NCI-H2107 (cell line): ENCODE measurements at regions not wholly inside any gene's neighbourhood (a gene's known extent, or its start where the extent isn't known, plus 50 kb on each side); places are given as distances from the start of the nearest gene placed in this dataset.
"Not testable (repeated sequence)": the region's sequence is repeated elsewhere in the genome, so short reads cannot be mapped to it uniquely, and the experiment has no call there.

ENCODE experiments used
- DNase-seq: peaks from one replicate; lab custom pipeline; 2025; lab: John Stamatoyannopoulos, UW

DNA sequence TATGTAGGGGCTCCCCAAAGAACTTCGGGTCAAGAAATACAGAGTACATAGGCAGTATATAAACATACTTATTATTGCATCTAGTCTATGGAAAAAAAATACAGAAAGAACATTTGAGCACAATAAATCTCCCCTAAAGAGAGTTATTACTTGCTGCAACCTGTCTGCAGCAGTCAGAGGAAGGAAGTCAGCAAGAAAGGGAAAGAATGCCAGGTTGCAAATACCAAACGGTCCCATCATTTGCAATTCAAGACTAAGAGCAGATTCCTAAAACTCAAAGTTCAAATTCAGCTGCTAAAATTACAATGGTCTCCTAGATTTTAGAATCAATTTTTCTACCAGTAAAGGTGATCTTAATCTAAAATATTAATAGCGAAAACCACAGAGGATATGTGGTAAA is 236.2 kb upstream of the NUDT6 start:
- no peak for DNase-seq

GRCh38 chr4:123159479-123159878 is 237.1 kb upstream of the NUDT6 start:
- no peak for DNase-seq

DNA sequence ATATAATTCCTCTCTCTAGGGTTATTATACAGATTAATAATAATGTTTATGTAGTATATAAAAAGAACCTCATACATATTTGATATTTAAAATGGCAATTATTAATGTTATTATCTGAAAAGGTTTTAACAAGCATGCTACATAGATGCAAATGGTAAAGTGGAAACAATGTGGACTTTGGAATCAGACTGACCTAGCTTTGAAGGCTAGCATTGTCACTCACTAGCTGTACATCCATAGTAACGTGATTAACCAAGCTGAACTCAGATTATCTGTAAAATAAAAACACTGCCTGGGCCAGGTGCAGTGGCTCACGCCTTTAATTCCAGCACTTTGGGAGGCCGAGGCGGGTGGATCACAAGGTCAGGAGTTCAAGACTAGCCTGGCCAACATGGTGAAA is 233.7 kb upstream of the SPRY1 start:
- no peak for DNase-seq

GRCh38 chr4:123163501-123163900 is 233.1 kb upstream of the SPRY1 start:
- DNase-seq, result no peak

GRCh38 chr4:123166023-123166422 is 230.6 kb upstream of the SPRY1 start:
- no peak for DNase-seq

DNA sequence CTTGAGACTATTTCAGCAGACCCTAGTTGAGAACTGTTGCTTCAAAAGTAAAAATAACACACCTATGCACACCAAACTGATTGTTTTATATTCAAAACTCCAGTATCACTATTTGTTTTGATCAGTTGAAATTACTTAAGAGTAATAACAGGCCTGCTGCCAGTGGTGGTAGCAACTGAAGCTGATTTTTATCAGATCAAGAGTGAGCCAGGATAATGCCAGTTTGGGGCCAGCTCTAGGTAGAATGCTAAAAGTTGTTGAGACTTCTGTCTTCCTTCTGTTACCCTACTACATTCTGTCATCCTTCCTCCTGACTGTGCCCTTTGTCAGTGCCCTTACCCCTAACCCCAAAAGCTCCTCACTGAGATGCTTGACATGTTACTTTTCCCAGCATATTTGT is 228.7 kb upstream of the SPRY1 start:
- DNase-seq, result no peak

GRCh38 chr4:123168812-123169211 is 227.8 kb upstream of the SPRY1 start:
- no peak for DNase-seq

DNA sequence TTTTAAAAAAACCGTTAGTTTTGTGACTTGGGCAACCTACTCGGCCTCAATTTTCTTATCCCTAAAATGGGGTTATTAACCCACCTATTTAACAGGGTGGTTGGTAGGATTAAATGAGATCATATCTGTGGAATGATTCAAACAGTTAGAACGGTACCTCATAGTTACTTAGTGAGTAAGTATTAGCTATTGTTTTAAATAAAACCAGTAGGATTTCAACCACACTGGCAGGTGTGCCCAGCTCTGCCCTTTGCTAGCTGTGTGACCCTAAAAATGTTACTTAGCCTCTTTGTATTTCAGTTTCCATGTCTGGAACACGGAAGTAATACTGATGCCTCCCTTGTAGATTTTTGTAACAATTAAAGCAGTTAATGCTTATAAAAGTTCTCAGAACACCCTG is 225.8 kb upstream of the SPRY1 start:
- DNase-seq, result no peak

GRCh38 chr4:123176605-123177004 is 220.0 kb upstream of the SPRY1 start:
- DNase-seq, result no peak

DNA sequence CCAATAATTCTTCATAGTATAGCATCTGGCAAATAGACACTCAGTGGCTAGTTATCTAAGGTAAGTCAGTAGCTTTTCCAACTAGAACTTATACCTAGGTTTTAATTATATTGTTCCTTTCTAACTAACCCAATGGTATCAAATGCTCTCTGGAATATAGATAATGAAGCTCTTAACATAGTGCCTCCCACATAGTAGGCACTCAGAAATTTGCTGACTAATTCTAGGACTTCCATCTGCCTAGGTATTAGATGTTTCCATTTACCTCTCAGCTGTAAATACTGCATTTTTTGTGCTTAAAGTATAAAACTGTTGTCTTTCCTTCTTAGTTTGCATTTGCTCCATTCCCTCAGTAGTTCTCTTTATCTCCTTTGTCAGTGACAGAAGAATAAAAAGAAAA is 214.3 kb upstream of the SPRY1 start:
- no peak for DNase-seq

DNA sequence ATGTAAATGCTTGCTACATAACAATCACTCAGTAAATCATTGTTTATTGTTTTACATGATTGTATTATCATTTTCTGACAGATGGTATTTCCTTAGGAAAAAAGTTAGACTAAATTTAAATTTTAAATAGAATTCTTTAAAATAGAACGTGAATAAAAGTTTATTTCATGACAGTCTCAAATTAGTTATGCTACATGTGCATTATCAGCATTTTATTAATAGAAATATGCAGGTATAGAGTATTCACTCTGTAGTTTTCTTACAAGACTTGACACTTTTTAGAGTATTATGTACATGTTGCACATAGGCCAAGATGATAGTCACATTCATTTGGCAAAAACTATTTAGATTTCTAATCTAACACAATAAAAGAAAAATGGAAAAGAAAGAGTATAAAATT is 213.3 kb upstream of the SPRY1 start:
- no peak for DNase-seq

DNA sequence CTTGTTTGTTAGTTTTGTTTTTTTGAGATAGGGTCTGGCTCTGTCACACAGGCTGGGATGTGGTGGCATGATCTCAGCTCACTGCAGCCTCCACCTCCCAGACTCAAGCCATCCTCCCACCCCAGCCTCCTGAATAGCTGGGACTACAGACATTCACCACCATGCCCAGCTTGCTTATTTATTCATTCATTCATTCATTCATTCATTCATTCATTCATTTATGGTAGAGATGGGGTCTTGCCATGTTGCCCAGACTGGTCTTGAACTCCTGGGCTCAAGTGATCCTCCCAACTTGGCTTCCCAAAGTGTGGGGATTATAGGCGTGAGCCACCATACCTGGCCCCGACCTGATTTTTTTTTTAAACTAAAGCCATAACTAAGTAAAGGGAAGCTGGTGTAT is 212.8 kb upstream of the SPRY1 start:
- DNase-seq, result not testable (repeated sequence)

DNA sequence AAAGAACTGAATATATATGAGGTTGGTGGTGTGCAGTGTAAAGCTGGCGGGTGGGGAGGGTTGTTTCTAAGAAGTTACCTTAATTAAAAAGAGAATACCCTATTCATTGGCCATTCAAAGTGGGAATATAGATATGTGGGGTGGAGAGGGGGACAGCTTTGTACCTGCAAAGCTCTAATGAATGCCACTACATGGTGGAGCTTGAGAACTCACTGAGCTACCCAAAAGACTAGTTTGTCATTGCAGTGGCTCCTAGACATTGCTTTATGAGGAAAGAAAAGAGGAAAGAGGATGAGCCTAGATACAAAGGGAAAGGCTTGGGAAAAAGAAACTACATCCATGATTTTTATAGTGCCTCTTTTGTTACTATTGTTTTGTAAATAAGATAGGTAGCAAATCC is 209.9 kb upstream of the SPRY1 start:
- no peak for DNase-seq

DNA sequence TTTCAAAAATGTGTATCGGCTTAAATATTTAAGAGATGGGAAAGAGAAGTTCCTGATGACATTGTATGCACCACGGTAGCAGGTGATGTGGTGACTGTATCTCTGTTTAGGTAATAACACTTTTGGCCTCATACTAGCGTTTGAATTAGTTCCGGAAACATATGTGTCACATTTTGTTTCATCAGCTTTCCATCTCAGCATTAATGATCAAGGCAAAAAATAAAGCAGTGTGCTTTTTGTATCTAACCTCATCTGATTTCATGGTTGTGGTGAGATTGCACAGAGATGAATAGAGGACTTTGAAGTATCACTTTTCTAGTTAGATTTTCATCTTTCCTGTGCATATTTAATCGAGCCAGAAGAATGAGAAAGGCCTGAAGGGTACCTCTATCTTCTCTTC is 206.4 kb upstream of the SPRY1 start:
- DNase-seq, result no peak

GRCh38 chr4:123191728-123192127 is 204.9 kb upstream of the SPRY1 start:
- no peak for DNase-seq

- no peak for DNase-seq
These were observed 202.7 kb upstream of the SPRY1 start for GRCh38 chr4:123193802-123194367.

- DNase-seq, result no peak
These were observed 197.9 kb upstream of the SPRY1 start for GRCh38 chr4:123198706-123199105.

DNA sequence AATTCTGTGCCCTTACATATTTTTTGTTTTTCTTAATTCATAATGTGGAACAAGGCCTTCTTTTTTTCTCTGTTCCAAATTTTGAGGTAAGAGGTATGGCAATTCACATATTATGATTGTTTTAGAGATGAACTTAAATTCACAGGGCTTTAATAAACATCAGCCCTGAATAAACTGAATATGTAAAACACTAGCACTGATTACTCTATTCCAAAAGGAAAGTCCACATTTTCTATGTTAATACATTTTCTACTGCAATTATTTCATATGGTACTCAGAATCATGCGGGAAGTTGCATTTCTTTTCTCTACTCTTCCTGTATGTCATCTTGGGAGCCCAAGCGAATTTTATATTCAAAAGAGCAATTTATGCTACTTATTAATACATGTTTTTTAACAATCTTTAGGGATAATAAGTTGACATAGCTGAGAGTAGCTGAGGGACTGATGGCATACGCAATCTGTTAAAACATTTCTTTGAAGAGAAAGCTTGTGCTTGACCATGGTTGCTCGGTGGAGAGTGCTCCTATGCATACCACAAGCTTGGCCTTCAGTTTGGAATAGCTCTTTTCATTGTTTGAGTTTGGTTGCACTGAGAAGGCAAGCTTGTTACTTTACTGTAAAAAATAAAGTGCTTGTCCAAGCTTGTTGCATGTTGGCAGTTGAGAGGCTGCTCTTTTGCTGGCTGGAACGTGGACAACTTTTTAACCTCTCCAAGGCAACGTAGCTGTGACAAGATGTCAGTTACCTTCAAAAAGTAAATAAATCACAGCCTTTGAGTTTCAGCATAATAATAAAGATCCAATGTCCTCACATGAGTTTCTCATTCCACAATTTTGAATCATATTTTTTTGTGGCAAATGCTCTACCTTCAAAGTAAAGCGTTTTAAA is 196.3 kb upstream of the SPRY1 start:
- DNase-seq, result no peak

DNA sequence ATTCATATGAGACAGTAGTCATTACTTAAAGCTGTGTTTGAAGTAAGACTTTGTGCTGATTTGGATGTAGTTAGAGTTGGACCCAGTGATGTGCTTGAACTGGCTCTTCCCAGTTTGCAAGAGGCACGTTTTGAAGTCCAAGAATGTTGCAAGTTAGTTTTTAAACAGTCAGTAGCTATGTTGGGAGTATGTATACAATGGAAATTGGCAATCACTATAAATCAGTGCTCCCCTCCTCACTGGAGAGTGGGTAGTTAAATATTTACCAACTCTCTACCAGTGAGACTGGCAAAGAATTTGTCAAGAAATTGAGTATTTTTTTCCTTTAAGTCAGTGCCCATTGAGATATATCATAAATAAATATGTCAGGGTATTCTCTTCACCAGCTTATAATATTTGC is 191.9 kb upstream of the SPRY1 start:
- DNase-seq, result no peak

- DNase-seq, result no peak
These were observed 190.6 kb upstream of the SPRY1 start for GRCh38 chr4:123206016-123206415.

DNA sequence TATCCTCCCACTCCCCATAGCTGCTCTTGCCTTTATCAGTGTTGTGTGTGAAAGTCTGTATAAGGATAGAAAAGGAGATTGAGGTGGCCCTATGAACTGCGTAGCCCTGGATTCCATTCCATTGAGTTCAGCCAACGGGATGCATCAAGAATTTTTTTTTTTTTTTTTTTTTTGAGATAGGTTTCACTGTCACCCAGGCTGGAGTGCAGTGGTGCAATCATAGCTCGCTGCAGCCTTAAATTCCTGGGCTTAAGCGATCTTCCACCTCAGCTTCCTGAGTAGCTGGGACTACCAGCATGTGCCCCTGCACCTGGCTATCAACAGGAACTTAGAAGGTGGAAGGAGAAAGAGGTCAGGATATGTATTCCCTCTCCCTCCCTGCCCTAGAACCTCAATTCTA is 187.2 kb upstream of the SPRY1 start:
- DNase-seq, result no peak

DNA sequence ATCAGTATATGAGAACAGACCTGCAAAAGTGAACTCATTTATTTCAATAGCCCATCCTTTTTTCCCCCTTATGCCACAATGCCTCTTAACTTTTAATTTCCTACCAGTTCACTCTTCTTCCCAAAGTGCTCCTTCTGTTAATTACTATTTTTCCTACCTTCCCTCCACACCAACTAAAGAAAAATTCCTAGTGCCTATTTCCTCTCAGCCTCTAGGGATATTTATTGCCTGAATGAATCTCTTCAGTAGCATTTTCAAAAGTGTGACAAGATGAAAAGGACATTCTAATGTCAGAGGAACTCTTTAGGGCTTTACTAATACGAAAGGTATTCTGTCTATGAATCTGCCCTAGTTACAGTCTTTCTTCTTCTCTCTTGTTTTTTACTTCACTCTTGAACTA is 181.1 kb upstream of the SPRY1 start:
- no peak for DNase-seq

DNA sequence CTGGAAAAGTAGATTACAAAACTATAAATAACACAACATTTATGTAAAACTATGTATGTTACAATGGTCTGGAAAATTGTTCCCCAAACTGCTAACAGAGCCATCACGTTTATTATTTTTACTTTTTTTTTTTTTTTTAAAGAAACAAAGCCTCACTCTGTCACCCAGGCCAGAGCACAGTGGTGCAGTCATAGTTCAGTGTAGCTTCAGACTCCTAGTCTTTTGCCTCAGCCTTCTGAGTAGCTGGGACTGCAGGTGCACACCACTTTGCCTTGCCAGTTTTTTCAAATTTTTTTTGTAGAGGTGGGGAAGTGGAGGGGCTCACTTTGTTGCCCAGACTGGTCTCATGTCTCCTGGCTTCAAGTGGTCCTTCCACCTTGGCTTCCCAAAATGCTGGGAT is 180.1 kb upstream of the SPRY1 start:
- DNase-seq, result no peak

- no peak for DNase-seq
These were observed 179.6 kb upstream of the SPRY1 start for GRCh38 chr4:123216946-123217345.
